ENCODE measurements at regions not wholly inside any gene's neighbourhood (a gene's known extent, or its start where the extent isn't known, plus 50 kb on each side); places are given as distances from the start of the nearest gene placed in this dataset.

DNA sequence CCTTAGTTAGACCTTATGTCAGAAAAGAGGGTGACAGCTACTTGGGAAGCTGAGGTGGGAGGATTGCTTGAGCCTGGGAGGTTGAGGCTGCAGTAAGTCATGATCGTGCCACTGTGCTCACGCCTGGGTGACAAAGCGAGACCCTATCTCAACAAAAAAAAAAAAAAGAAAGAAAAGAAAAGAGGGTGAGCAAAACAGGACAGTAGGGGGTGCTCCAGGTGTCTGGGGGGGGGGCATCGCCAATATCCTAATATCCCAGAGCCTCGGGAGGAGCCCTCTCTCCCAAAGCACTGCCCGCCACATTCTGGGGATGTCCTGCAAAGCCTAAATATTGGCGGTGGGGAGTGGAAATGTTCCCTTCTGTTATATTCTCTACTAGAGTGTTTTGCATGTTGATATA, 120.9 kb upstream of the TBL1X start:
- H3K4me3 ChIP-seq (ENCODE audit: control insufficient read depth in 2 of 3, extremely low read depth in 1 of 3, insufficient read depth in 2 of 3, low read depth in 1 of 3, low read length in 3 of 3) = no peak overlapping the region
- H2AFZ ChIP-seq (ENCODE audit: control insufficient read depth, low read length) = no peak overlapping the region
- no peaks in the 10 kb centered on the region for H4K20me1 ChIP-seq (ENCODE audit: control insufficient read depth, extremely low read depth, insufficient read depth, low read length)
- H3K9me1 ChIP-seq (ENCODE audit: control insufficient read depth, extremely low read depth, insufficient read depth, low read length) = no peaks in the 10 kb centered on the region
- DNase-seq (ENCODE audit: low read depth, low spot score) (no peak), FAIRE-seq (no peak)
- no peak overlapping the region for H3K9ac ChIP-seq (ENCODE audit: control insufficient read depth, extremely low read depth, insufficient read depth, low read length)
- TF ChIP-seq CTCF (optimal IDR thresholded peaks at IDR 0.05 in 1 of 3, IDR thresholded peaks at IDR 0.05 in 1 of 3, conservative IDR thresholded peaks at IDR 0.05 in 1 of 3; ENCODE audit: extremely low read depth in 1 of 3, insufficient read depth in 2 of 3, low read length in 3 of 3) = no peak
- no peak for TF ChIP-seq EZH2 (IDR thresholded peaks at IDR 0.05; ENCODE audit: low read length)
- no peak overlapping the region for H3K27ac ChIP-seq (ENCODE audit: control insufficient read depth, insufficient read depth, low read length)
- H3K4me2 ChIP-seq (ENCODE audit: control insufficient read depth, extremely low read depth, insufficient read depth, low read depth, low read length) = no peak overlapping the region
- dilution Hi-C loops (cut with MboI; ENCODE audit: extremely low pct_ligation_motif_present, low sequenced_read_pairs) = no loop called here
- H3K36me3 ChIP-seq (ENCODE audit: control insufficient read depth in 2 of 2, extremely low read depth in 1 of 2, insufficient read depth in 2 of 2, low read length in 2 of 2) = no peaks in the 10 kb centered on the region
- no peaks in the 10 kb centered on the region for H3K9me3 ChIP-seq (ENCODE audit: control insufficient read depth, low read depth, low read length)
- peaks cover 33% of the 10 kb centered on the region for H3K27me3 ChIP-seq (ENCODE audit: control insufficient read depth, extremely low read depth, insufficient read depth, low read length)
- H3K79me2 ChIP-seq (ENCODE audit: control insufficient read depth, insufficient read depth, low read length) = no peaks in the 10 kb centered on the region
- H3K4me1 ChIP-seq (ENCODE audit: control insufficient read depth, extremely low read depth, insufficient read depth, low read length) = no peaks in the 10 kb centered on the region

DNA sequence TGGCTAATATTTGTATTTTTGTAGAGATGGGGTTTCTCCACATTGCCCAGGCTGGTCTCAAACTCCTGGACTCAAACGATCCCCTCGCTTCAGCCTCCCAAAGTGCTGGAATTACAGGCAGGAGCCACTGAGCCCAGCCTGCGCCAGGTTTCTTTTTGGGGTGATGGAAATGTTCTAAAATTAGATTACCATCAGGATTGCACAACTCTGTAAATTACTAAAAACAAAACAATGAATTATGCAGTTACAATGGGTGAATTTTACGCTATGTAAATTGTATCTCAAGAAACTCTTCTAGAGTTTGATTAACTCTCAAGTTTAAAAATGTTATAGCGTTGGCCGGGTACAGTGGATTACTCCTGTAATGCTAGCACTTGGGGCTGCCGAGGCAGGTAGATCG, 118.9 kb upstream of the TBL1X start:
- Histone ChIP-seq H3K36me3 (ENCODE audit: control insufficient read depth in 2 of 2, extremely low read depth in 1 of 2, insufficient read depth in 2 of 2, low read length in 2 of 2) (no peaks in the 10 kb centered on the region), H3K4me1 (ENCODE audit: control insufficient read depth, extremely low read depth, insufficient read depth, low read length) (peaks cover 4% of the 10 kb centered on the region), H3K9ac (ENCODE audit: control insufficient read depth, extremely low read depth, insufficient read depth, low read length) (no peak overlapping the region), H3K4me2 (ENCODE audit: control insufficient read depth, extremely low read depth, insufficient read depth, low read depth, low read length) (no peak overlapping the region), H3K27me3 (ENCODE audit: control insufficient read depth, extremely low read depth, insufficient read depth, low read length) (peaks cover 29% of the 10 kb centered on the region), H3K9me1 (ENCODE audit: control insufficient read depth, extremely low read depth, insufficient read depth, low read length) (no peaks in the 10 kb centered on the region), H3K79me2 (ENCODE audit: control insufficient read depth, insufficient read depth, low read length) (no peaks in the 10 kb centered on the region), H3K9me3 (ENCODE audit: control insufficient read depth, low read depth, low read length) (no peaks in the 10 kb centered on the region), H3K4me3 (ENCODE audit: control insufficient read depth in 2 of 3, extremely low read depth in 1 of 3, insufficient read depth in 2 of 3, low read depth in 1 of 3, low read length in 3 of 3) (no peak overlapping the region), H4K20me1 (ENCODE audit: control insufficient read depth, extremely low read depth, insufficient read depth, low read length) (no peaks in the 10 kb centered on the region), H2AFZ (ENCODE audit: control insufficient read depth, low read length) (no peak overlapping the region), H3K27ac (ENCODE audit: control insufficient read depth, insufficient read depth, low read length) (no peak overlapping the region)
- no peak for FAIRE-seq
- DNase-seq (ENCODE audit: low read depth, low spot score) = no peak
- TF ChIP-seq CTCF (optimal IDR thresholded peaks at IDR 0.05 in 1 of 3, IDR thresholded peaks at IDR 0.05 in 1 of 3, conservative IDR thresholded peaks at IDR 0.05 in 1 of 3; ENCODE audit: extremely low read depth in 1 of 3, insufficient read depth in 2 of 3, low read length in 3 of 3) (no peak), EZH2 (IDR thresholded peaks at IDR 0.05; ENCODE audit: low read length) (no peak)
- dilution Hi-C loops (cut with MboI; ENCODE audit: extremely low pct_ligation_motif_present, low sequenced_read_pairs) = no loop called here

Measured in keratinocyte (primary cell).